ENCODE measurements at regions not wholly inside any gene's neighbourhood (a gene's known extent, or its start where the extent isn't known, plus 50 kb on each side); places are given as distances from the start of the nearest gene placed in this dataset.

GRCh38 chr18:56305583-56305982 lies 332.8 kb downstream of the TXNL1 start:
- no peak overlapping the region for H3K4me2 ChIP-seq (ENCODE audit: insufficient read depth in 1 of 2, low read depth in 2 of 2, low read length in 2 of 2)
- no peak overlapping the region for H4K8ac ChIP-seq (ENCODE audit: extremely low read depth, insufficient read depth, low read length)

More at GRCh38 chr18:56305583-56305982, 332.8 kb downstream of the TXNL1 start:
- Histone ChIP-seq H2BK15ac (ENCODE audit: low read length) (no peak overlapping the region), H3K9me3 (ENCODE audit: insufficient read depth in 2 of 2, low read depth in 1 of 2, low read length in 1 of 2) (no peaks in the 10 kb centered on the region), H4K5ac (ENCODE audit: insufficient read length, low read depth, low read length) (no peak overlapping the region), H3K23me2 (ENCODE audit: low read depth, low read length) (no peaks in the 10 kb centered on the region), H3K27ac (ENCODE audit: low read depth, low read length) (no peak overlapping the region), H3K4me3 (ENCODE audit: extremely low read depth in 1 of 4, insufficient read depth in 2 of 4, low read depth in 3 of 4, low read length in 4 of 4) (no peak overlapping the region), H3K4me1 (replicated peaks in 1 of 4; ENCODE audit: control insufficient read depth in 3 of 4, insufficient read depth in 4 of 4, low read length in 3 of 4) (no peaks in the 10 kb centered on the region; a peak in 1 of 7 replicates), H2BK20ac (ENCODE audit: low read length) (no peak overlapping the region), H4K20me1 (replicated peaks in 1 of 2; ENCODE audit: control insufficient read depth in 1 of 2, insufficient read depth in 2 of 2, low read length in 2 of 2) (no peaks in the 10 kb centered on the region), H2BK120ac (replicated peaks; ENCODE audit: low read depth, low read length) (no peak overlapping the region), H2AK5ac (ENCODE audit: low read depth, low read length) (no peak overlapping the region), H3K23ac (ENCODE audit: insufficient read length) (no peak overlapping the region), H4K91ac (replicated peaks; ENCODE audit: insufficient read length, low read length) (no peak overlapping the region), H3K4ac (replicated peaks; ENCODE audit: insufficient read length, low read depth, low read length) (no peak overlapping the region), H3K14ac (ENCODE audit: insufficient read length) (no peak overlapping the region), H3K27me3 (replicated peaks in 1 of 4; ENCODE audit: control insufficient read depth in 3 of 4, extremely low read depth in 1 of 4, insufficient read depth in 3 of 4, low read length in 3 of 4) (no peaks in the 10 kb centered on the region), H3K9ac (replicated peaks in 1 of 4; ENCODE audit: extremely low read depth in 1 of 4, low read depth in 3 of 4, low read length in 3 of 4) (no peak overlapping the region), H3K79me2 (ENCODE audit: control insufficient read depth in 1 of 2, insufficient read depth in 2 of 2, low read length in 2 of 2) (no peaks in the 10 kb centered on the region), H3K56ac (replicated peaks; ENCODE audit: insufficient read length, low read depth, low read length) (no peak overlapping the region), H2BK12ac (ENCODE audit: low read depth, low read length) (no peak overlapping the region), H2AFZ (ENCODE audit: low read length) (no peak overlapping the region), H3K79me1 (ENCODE audit: low read depth, low read length) (no peaks in the 10 kb centered on the region), H2BK5ac (ENCODE audit: low read depth, low read length) (no peak overlapping the region), H3K36me3 (ENCODE audit: control insufficient read depth in 2 of 4, insufficient read depth in 4 of 4, low read length in 3 of 4) (no peaks in the 10 kb centered on the region), H3K18ac (ENCODE audit: extremely low read depth, low read length) (no peak overlapping the region)
- POLR2A ChIA-PET (ENCODE audit: partially characterized antibody): no interaction called here
- CTCF ChIA-PET (ENCODE audit: partially characterized antibody): no interaction called here
- TF ChIP-seq CHD1 (IDR thresholded peaks at IDR 0.05; ENCODE audit: low read depth, low read length): no peak
- no peak for TF ChIP-seq SIX5 (IDR thresholded peaks at IDR 0.05; ENCODE audit: low read depth, low read length)
- no peak for TF ChIP-seq POLR2AphosphoS5 (IDR thresholded peaks at IDR 0.05; ENCODE audit: low read depth, low read length)
- TF ChIP-seq SUZ12 (IDR thresholded peaks at IDR 0.05; ENCODE audit: low read length): no peak
- FAIRE-seq: no peak
- DNase-seq (ENCODE audit: low read depth in 1 of 2, low spot score in 2 of 2): no peak

Measured in H1 (cell line).